IPS-15b (cell line): ENCODE measurements at regions not wholly inside any gene's neighbourhood (a gene's known extent, or its start where the extent isn't known, plus 50 kb on each side); places are given as distances from the start of the nearest gene placed in this dataset.
"Not testable (repeated sequence)": the region's sequence is repeated elsewhere in the genome, so short reads cannot be mapped to it uniquely, and the experiment has no call there.

Experiments used
- H3K27me3 ChIP-seq: one replicate; pipeline ENCODE4 v1.6.1; 2013; ENCODE audit warnings: low read length; ENCODE audit not compliant: control insufficient read depth, insufficient read depth
- H3K36me3 ChIP-seq: one replicate; pipeline ENCODE4 v1.6.1; 2013; ENCODE audit warnings: low read length; ENCODE audit not compliant: control insufficient read depth, insufficient read depth
- H3K4me1 ChIP-seq: one replicate; pipeline ENCODE4 v1.6.1; 2013; ENCODE audit warnings: mild to moderate bottlenecking, low read length; ENCODE audit not compliant: control insufficient read depth, insufficient read depth
- H3K4me3 ChIP-seq: one replicate; pipeline ENCODE4 v1.5.1; 2013; ENCODE audit warnings: low read depth, low read length
- H3K9ac ChIP-seq: one replicate; pipeline ENCODE4 v1.6.1; 2013; ENCODE audit warnings: low read depth, mild to moderate bottlenecking, low read length
- H3K9me3 ChIP-seq: one replicate; pipeline ENCODE4 v1.6.1; 2013; ENCODE audit warnings: mild to moderate bottlenecking, low read length; ENCODE audit not compliant: control insufficient read depth, insufficient read depth

GRCh38 chr7:101717628-101718357 is 88.7 kb upstream of the MYL10 start:
- no peaks in the 10 kb centered on the region for H3K4me1 ChIP-seq
- H3K27me3 ChIP-seq, result no peaks in the 10 kb centered on the region
- no peaks in the 10 kb centered on the region for H3K36me3 ChIP-seq
- H3K4me3 ChIP-seq, result no peak overlapping the region
- H3K9me3 ChIP-seq, result no peaks in the 10 kb centered on the region
- H3K9ac ChIP-seq, result no peak overlapping the region

GRCh38 chr7:101718363-101719122 is 89.4 kb upstream of the MYL10 start:
- no peaks in the 10 kb centered on the region for H3K27me3 ChIP-seq
- H3K9ac ChIP-seq, result no peak overlapping the region
- H3K9me3 ChIP-seq, result no peaks in the 10 kb centered on the region
- no peak overlapping the region for H3K4me3 ChIP-seq
- no peaks in the 10 kb centered on the region for H3K4me1 ChIP-seq
- H3K36me3 ChIP-seq, result no peaks in the 10 kb centered on the region

- no peaks in the 10 kb centered on the region for H3K9me3 ChIP-seq
- H3K9ac ChIP-seq, result no peak overlapping the region
- H3K36me3 ChIP-seq, result no peaks in the 10 kb centered on the region
- no peaks in the 10 kb centered on the region for H3K4me1 ChIP-seq
- no peaks in the 10 kb centered on the region for H3K27me3 ChIP-seq
- H3K4me3 ChIP-seq, result no peak overlapping the region
Measured at GRCh38 chr7:101719123-101719470, 90.0 kb upstream of the MYL10 start.

GRCh38 chr7:101720324-101720723 is 91.2 kb upstream of the MYL10 start:
- H3K27me3 ChIP-seq, result no peaks in the 10 kb centered on the region
- H3K36me3 ChIP-seq, result no peaks in the 10 kb centered on the region
- no peak overlapping the region for H3K4me3 ChIP-seq
- no peaks in the 10 kb centered on the region for H3K9me3 ChIP-seq
- H3K9ac ChIP-seq, result no peak overlapping the region
- no peaks in the 10 kb centered on the region for H3K4me1 ChIP-seq

- no peaks in the 10 kb centered on the region for H3K36me3 ChIP-seq
- H3K9ac ChIP-seq, result no peak overlapping the region
- H3K4me3 ChIP-seq, result no peak overlapping the region
- H3K4me1 ChIP-seq, result no peaks in the 10 kb centered on the region
- no peaks in the 10 kb centered on the region for H3K9me3 ChIP-seq
- no peaks in the 10 kb centered on the region for H3K27me3 ChIP-seq
Measured at GRCh38 chr7:101722247-101722646, 93.2 kb upstream of the MYL10 start.

GRCh38 chr7:101723835-101724234 is 93.6 kb upstream of the CUX1 start:
- no peaks in the 10 kb centered on the region for H3K4me1 ChIP-seq
- H3K9me3 ChIP-seq, result no peaks in the 10 kb centered on the region
- no peaks in the 10 kb centered on the region for H3K27me3 ChIP-seq
- H3K4me3 ChIP-seq, result no peak overlapping the region
- no peak overlapping the region for H3K9ac ChIP-seq
- no peaks in the 10 kb centered on the region for H3K36me3 ChIP-seq

GRCh38 chr7:101724957-101725356 is 92.5 kb upstream of the CUX1 start:
- H3K4me3 ChIP-seq, result no peak overlapping the region
- H3K27me3 ChIP-seq, result no peaks in the 10 kb centered on the region
- no peaks in the 10 kb centered on the region for H3K9me3 ChIP-seq
- H3K36me3 ChIP-seq, result no peaks in the 10 kb centered on the region
- H3K9ac ChIP-seq, result no peak overlapping the region
- no peaks in the 10 kb centered on the region for H3K4me1 ChIP-seq

- Histone ChIP-seq H3K27me3 (no peaks in the 10 kb centered on the region), H3K36me3 (no peaks in the 10 kb centered on the region), H3K4me3 (no peak overlapping the region), H3K4me1 (no peaks in the 10 kb centered on the region), H3K9ac (no peak overlapping the region), H3K9me3 (no peaks in the 10 kb centered on the region)
Measured at GRCh38 chr7:101725921-101726320, 91.5 kb upstream of the CUX1 start.

- Histone ChIP-seq H3K4me1 (no peaks in the 10 kb centered on the region), H3K9ac (no peak overlapping the region), H3K27me3 (no peaks in the 10 kb centered on the region), H3K4me3 (no peak overlapping the region), H3K9me3 (no peaks in the 10 kb centered on the region), H3K36me3 (no peaks in the 10 kb centered on the region)
Measured at GRCh38 chr7:101727184-101727583, 90.2 kb upstream of the CUX1 start.

- Histone ChIP-seq H3K9ac (no peak overlapping the region), H3K4me1 (no peaks in the 10 kb centered on the region), H3K9me3 (no peaks in the 10 kb centered on the region), H3K27me3 (no peaks in the 10 kb centered on the region), H3K4me3 (no peak overlapping the region), H3K36me3 (no peaks in the 10 kb centered on the region)
Measured at GRCh38 chr7:101728128-101728527, 89.3 kb upstream of the CUX1 start.

- H3K27me3 ChIP-seq, H3K36me3 ChIP-seq, H3K9ac ChIP-seq, H3K4me1 ChIP-seq, H3K4me3 ChIP-seq, H3K9me3 ChIP-seq: not testable (repeated sequence)
Measured at GRCh38 chr7:101728873-101729240, 88.6 kb upstream of the CUX1 start.

GRCh38 chr7:101729241-101729883 is 88.1 kb upstream of the CUX1 start:
- H3K4me1 ChIP-seq, result peaks cover 4% of the 10 kb centered on the region
- no peaks in the 10 kb centered on the region for H3K36me3 ChIP-seq
- no peak overlapping the region for H3K4me3 ChIP-seq
- no peak overlapping the region for H3K9ac ChIP-seq
- H3K9me3 ChIP-seq, result no peaks in the 10 kb centered on the region
- no peaks in the 10 kb centered on the region for H3K27me3 ChIP-seq
